CD4-positive, alpha-beta T cell treated with Interleukin-6 for 4 hours (primary cell): ENCODE measurements at regions not wholly inside any gene's neighbourhood (a gene's known extent, or its start where the extent isn't known, plus 50 kb on each side); places are given as distances from the start of the nearest gene placed in this dataset.
"Not testable (repeated sequence)": the region's sequence is repeated elsewhere in the genome, so short reads cannot be mapped to it uniquely, and the experiment has no call there.

ENCODE experiments used
- DNase-seq: peaks from one replicate; pipeline ENCODE4 v3.0.0-alpha.2; 2020; ENCODE audit warnings: mixed read lengths

- no peak for DNase-seq
Observed at GRCh38 chr15:59764775-59765174, 75.7 kb upstream of the BNIP2 start.

DNA sequence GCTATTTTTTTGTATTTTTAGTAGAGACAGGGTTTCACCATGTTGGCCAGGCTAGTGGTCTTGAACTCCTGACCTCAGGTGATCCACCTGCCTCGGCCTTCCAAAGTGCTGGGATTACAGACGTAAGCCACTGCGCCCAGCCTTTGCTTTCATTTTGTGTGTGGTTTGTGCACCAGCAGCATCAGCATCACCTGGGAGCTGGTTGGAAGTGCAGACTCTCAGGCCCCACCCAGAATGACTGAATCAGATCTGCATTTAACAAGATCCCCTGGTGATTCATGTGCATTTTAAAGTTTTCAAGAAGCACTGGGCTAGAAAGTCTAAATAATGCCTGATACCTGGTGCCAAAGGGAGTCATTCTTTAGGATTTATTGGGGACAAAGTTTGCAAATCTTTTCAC lies 73.4 kb upstream of the BNIP2 start:
- DNase-seq = no peak

- DNase-seq = not testable (repeated sequence)
Observed at GRCh38 chr15:59760256-59760655, 71.1 kb upstream of the BNIP2 start.

DNA sequence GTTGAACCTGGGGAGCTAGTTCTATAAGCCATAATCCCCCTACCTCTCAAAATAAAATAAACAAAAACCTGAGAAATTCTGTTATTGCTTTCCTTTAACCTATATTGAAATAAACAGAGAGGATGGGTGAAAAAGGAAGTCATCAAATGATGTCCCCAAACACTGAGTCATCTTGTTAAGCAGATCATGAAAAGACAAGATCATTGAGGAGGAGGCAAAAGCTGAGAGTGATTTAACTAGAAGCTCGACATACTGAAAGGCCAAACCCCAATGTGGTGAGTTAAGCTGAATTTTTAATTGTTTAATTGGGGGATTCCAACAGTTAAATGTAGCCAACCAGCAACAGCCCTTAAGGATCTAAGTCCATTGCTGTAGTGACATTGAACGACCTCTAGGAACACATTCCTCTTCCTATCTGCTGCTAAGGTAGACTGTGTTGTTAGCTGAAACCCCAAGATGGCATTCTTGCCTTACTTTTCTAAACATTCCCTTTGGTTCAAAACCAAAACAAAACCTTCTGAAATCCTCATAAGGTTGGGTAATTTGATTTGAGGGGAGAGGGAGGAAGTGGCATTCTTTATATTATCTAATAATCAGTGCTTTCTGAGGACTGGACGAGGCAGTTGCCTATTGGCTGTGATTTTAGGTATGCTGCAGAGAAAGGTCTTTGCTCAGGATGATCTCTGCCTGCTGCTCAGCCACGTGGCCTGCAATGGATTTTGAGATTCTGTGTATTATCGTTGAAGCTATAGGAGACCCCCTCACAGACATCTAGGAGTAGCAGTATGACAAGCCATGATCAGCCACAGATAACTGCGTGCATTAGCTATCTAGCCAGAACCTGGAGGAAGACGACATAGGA lies 62.7 kb upstream of the BNIP2 start:
- peak; percentile 4 for DNase-seq

GRCh38 chr15:59746777-59747176 lies 57.7 kb upstream of the BNIP2 start:
- no peak for DNase-seq

GRCh38 chr15:59741274-59741906 lies 52.3 kb upstream of the BNIP2 start:
- DNase-seq = no peak

- no peak for DNase-seq
Observed at GRCh38 chr15:59739557-59740186, 50.6 kb upstream of the BNIP2 start.
